ENCODE measurements at regions not wholly inside any gene's neighbourhood (a gene's known extent, or its start where the extent isn't known, plus 50 kb on each side); places are given as distances from the start of the nearest gene placed in this dataset.

DNA sequence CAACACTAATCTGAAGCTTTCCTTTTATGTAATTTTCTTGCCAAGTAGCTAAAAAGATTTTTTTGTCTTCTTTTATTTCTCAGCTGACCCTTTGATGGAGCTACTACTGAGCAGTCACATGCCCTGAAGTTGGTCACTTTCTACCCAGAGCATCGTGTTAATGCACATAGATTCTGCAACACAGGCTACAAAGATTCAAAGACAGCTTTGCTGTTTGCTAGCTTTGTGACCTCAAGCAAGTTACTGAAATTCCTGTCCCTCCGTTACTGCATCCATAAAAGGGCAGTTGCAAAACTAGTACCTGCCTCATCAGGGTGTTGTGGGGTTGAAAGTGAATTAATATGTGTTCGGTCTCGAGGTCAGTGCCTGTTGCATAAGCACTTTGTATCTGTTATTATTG lies 179.9 kb downstream of the GAS1 start:
- H3K36me3 Mint-ChIP-seq (ENCODE audit: low read depth), result no peaks in the 10 kb centered on the region
- no peaks in the 10 kb centered on the region for H3K27me3 Mint-ChIP-seq
- no peaks in the 10 kb centered on the region for H3K9me3 Mint-ChIP-seq
- H3K4me1 Mint-ChIP-seq (ENCODE audit: low read depth), result no peaks in the 10 kb centered on the region
- H3K4me3 Mint-ChIP-seq, result no peak overlapping the region
- H3K27ac Mint-ChIP-seq, result no peak overlapping the region

DNA sequence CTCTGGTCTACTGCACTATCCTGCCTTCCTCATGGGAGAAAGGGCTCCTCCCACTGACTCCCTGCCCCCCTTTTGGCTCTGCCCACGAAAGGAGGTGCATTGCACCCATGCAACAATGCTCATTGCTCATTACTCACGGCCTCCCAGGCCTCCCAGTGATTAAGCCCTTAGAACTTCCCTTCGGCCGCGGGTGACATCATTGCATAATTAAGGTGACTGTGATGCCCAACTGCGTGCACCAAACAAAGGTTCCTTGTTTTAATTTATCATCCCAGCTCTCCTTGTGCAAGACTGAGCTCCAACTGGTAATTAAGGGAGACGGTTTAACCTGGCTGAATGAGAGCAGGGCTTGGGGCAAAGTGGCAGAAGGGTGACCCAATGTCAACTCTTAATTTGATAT lies 180.4 kb downstream of the GAS1 start:
- Mint-ChIP-seq H3K27me3 (no peaks in the 10 kb centered on the region), H3K4me3 (no peak overlapping the region), H3K36me3 (ENCODE audit: low read depth) (no peaks in the 10 kb centered on the region), H3K27ac (no peak overlapping the region), H3K4me1 (ENCODE audit: low read depth) (no peaks in the 10 kb centered on the region), H3K9me3 (no peaks in the 10 kb centered on the region)

DNA sequence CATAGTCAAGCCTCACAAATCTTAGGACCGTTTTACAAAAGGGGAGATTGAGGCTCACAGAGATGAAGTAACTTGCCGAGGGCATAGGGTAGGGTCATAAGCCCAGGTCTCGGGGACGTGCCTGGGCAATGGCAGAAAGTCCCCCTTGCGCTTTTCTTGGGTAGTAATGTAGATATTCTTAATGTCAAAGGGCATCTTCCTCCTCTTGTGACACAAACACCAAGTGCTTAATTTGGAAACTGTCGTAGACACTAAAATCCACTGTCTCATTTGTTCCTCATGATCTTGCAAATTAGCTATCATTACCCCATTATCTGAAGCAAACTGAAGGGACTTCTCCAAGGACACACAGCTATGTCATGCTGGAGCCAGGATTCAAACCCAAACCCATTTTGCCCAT lies 180.8 kb downstream of the GAS1 start:
- no peak overlapping the region for H3K27ac Mint-ChIP-seq
- no peaks in the 10 kb centered on the region for H3K27me3 Mint-ChIP-seq
- H3K4me3 Mint-ChIP-seq, result no peak overlapping the region
- no peaks in the 10 kb centered on the region for H3K4me1 Mint-ChIP-seq (ENCODE audit: low read depth)
- H3K36me3 Mint-ChIP-seq (ENCODE audit: low read depth), result no peaks in the 10 kb centered on the region
- H3K9me3 Mint-ChIP-seq, result no peaks in the 10 kb centered on the region

DNA sequence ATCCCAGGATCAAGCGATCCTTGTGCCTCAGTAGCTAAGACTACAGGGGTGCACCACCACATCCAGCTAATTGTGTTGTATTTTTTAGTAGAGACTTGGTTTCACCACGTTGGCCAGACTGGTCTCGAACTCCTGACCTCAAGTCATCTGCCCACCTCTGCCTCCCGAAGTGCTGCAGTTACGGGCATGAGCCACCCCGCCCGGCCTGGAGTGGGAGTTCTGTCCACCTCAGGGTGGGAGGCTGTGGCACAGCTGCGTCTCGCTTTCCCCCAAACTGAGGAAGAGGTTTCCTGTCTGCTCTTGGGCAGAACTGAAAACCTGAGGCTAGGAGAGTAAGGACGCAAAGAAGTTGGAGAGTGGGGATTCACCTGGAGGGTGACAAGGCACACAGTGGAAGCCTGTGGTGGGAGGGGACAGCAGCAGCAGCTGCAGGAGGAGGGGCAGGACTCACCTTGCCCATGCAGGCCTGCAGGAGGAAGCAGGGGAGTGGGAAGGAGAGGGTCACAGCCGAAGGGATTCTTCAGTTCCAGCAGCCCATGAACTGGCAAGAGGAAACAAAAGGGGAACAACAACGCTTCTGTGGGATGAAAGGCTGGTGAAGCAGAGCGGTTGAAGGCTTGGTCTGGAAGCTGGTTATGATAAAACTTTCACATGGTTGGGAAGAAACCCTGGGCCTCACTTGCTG lies 181.4 kb downstream of the GAS1 start:
- H3K4me1 Mint-ChIP-seq (ENCODE audit: low read depth), result no peaks in the 10 kb centered on the region

DNA sequence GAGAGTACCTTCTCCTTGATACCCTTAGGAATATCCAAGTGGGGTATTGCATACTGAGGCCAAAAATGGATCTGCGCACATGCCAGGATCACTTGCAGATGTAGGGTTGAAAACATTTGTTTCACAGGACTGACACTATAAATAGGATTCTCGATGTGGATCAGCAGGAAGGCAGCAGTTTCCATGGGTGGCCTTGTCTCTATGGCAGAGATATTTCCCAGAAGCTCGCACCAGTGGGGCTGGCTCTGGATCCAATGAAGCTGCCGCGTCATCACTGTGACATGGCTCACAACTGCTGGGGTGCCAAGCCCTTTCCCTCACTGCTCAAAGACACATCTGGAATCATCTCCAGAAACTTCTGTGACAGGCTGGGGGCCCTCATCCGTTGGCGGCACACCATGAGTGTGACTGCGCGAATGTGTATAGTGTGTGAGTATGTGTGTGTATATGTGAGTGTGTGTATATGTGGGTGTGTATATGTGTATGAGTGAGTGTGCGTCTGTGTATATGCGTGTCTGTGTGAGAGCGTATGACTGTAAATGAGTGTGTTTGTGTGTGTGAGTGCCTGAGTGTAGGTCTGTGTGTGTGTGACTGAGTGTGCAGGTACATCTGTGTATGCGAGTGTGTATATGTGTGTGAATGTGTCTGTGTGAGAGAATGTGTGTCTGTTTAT lies 182.5 kb downstream of the GAS1 start:
- H3K27ac Mint-ChIP-seq, result no peak overlapping the region
- no peaks in the 10 kb centered on the region for H3K4me1 Mint-ChIP-seq (ENCODE audit: low read depth)
- H3K36me3 Mint-ChIP-seq (ENCODE audit: low read depth), result no peaks in the 10 kb centered on the region
- no peaks in the 10 kb centered on the region for H3K9me3 Mint-ChIP-seq
- H3K4me3 Mint-ChIP-seq, result no peak overlapping the region
- no peaks in the 10 kb centered on the region for H3K27me3 Mint-ChIP-seq

More for the DNA sequence above, 181.4 kb downstream of the GAS1 start:
- no peak overlapping the region for H3K4me3 Mint-ChIP-seq
- H3K27me3 Mint-ChIP-seq, result no peaks in the 10 kb centered on the region
- H3K36me3 Mint-ChIP-seq (ENCODE audit: low read depth), result no peaks in the 10 kb centered on the region
- no peak overlapping the region for H3K27ac Mint-ChIP-seq
- no peaks in the 10 kb centered on the region for H3K9me3 Mint-ChIP-seq

DNA sequence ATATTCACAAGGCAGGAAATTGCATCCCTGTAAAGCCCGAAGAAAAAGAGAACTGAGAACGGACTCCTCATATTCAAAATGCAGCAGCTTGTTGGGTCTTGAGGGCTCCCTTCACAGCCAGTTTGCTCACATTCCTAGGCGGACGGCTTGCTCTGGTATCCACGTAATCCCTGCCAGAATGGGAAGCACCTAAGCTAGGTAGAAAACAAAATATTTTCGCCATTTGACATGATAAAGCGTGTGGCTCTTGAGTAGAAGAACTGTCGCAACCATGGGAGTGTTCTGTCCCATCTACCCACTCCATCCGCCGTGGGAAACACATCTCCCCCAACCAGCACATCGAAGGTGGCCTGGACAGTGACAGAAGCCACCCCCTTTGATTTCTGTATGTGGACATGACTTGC lies 183.1 kb downstream of the GAS1 start:
- no peaks in the 10 kb centered on the region for H3K27me3 Mint-ChIP-seq
- no peaks in the 10 kb centered on the region for H3K36me3 Mint-ChIP-seq (ENCODE audit: low read depth)
- H3K4me3 Mint-ChIP-seq, result no peak overlapping the region
- no peaks in the 10 kb centered on the region for H3K9me3 Mint-ChIP-seq
- no peak overlapping the region for H3K27ac Mint-ChIP-seq
- H3K4me1 Mint-ChIP-seq (ENCODE audit: low read depth), result no peaks in the 10 kb centered on the region

DNA sequence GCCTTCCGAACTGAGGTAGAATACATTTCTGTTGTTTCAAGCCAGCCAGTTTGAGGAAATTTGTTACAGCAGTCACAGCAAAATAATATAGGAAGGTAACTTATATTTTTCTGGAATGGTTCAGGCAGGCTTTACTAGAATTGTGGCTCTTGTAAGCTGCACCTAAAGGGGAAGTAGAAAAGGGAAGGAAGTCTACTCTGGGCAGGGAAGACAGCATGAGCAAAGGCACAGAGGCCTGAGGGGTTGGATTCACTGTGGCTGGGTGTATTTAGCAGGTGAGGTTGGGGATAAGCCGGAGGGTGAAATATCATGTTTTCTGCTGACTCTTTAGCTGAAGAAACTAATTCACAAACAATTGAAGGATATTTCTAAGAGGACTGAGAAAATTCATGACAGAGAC lies 183.5 kb downstream of the GAS1 start:
- no peak overlapping the region for H3K27ac Mint-ChIP-seq
- H3K4me1 Mint-ChIP-seq (ENCODE audit: low read depth), result no peaks in the 10 kb centered on the region
- H3K9me3 Mint-ChIP-seq, result no peaks in the 10 kb centered on the region
- H3K36me3 Mint-ChIP-seq (ENCODE audit: low read depth), result no peaks in the 10 kb centered on the region
- H3K4me3 Mint-ChIP-seq, result no peak overlapping the region
- peaks cover 4% of the 10 kb centered on the region for H3K27me3 Mint-ChIP-seq

DNA sequence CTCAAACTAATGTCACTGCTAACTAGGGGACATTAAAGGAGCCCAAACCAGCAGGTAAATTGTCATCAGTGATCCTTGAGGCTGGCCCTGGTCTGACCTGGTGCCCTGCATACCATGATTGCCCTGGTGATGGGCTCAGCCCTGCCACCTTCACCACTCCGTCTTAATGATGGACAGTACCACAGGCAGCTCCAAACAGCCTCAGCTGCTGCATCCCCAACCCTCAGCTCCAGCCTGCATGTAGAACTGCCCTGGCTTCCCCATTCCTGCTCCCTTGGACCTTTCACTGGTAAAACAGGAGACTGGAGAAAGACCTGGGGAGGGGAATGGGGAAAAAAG lies 190.0 kb downstream of the GAS1 start:
- Mint-ChIP-seq H3K4me1 (ENCODE audit: low read depth) (no peaks in the 10 kb centered on the region), H3K36me3 (ENCODE audit: low read depth) (no peaks in the 10 kb centered on the region), H3K27me3 (peaks cover 5% of the 10 kb centered on the region), H3K4me3 (no peak overlapping the region), H3K27ac (no peak overlapping the region), H3K9me3 (no peaks in the 10 kb centered on the region)

DNA sequence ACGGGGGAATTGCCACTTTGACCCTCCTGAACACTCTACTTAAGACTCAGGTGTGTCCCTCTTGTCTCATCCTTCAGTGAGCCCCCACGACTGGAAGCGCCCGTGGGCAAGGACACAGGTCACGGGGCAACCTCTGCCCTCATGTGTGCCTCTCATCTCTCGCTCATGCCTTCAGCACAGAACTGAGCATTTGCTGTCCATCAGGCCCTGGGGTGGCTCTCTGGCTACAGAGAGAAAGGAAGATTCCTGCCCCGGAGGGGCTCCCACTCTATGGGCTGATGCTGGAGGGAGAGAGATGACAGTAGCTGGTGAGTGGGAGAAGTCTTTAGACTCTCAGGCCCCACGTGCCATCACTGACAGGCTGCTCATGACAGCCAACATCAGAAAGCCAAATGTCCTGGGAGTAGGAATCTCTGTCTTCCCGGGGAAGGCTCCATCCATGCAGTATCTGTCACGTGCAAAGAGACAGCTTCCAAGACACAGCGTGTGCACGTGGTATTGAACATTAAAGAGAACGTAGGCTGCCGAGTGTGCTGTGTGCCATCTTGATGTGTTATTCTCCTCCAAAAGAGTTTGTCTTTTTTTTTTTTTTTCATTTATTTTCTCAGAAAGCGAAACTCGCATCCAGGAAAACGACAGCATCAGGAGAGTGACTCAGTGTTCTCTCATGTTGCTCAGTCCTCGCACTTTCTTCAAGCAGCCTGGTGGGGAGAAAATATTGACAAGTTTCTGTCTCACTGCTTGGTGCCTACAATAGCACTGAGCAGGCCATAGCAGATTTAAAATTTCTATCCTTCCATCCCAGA lies 190.5 kb downstream of the GAS1 start:
- H3K27me3 Mint-ChIP-seq, result peaks cover 5% of the 10 kb centered on the region

DNA sequence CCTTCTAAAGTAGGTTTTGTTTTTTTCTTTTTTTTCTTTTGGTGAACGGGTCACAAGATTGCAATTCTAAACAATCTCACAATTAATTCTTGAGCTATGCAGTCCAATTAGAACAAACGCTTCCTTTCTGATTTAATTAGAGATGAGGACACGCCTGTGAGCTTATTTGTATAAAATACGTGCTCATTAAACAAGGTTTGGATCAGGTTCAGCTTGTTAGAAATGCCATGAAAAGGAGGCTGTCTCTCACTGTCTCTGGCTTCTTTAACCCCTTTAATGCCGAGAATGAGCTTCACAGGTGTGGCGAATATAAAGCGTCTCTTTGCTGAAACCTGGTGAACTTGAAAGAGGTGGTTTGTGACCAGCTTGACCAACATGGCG lies 191.8 kb downstream of the GAS1 start:
- Mint-ChIP-seq H3K4me3 (no peak overlapping the region), H3K36me3 (ENCODE audit: low read depth) (no peaks in the 10 kb centered on the region), H3K27me3 (peaks cover 5% of the 10 kb centered on the region), H3K4me1 (ENCODE audit: low read depth) (no peaks in the 10 kb centered on the region), H3K9me3 (no peaks in the 10 kb centered on the region), H3K27ac (no peak overlapping the region)

More for the DNA sequence above, 190.5 kb downstream of the GAS1 start:
- no peak overlapping the region for H3K4me3 Mint-ChIP-seq
- H3K9me3 Mint-ChIP-seq, result no peaks in the 10 kb centered on the region
- H3K4me1 Mint-ChIP-seq (ENCODE audit: low read depth), result no peaks in the 10 kb centered on the region
- no peaks in the 10 kb centered on the region for H3K36me3 Mint-ChIP-seq (ENCODE audit: low read depth)
- no peak overlapping the region for H3K27ac Mint-ChIP-seq

DNA sequence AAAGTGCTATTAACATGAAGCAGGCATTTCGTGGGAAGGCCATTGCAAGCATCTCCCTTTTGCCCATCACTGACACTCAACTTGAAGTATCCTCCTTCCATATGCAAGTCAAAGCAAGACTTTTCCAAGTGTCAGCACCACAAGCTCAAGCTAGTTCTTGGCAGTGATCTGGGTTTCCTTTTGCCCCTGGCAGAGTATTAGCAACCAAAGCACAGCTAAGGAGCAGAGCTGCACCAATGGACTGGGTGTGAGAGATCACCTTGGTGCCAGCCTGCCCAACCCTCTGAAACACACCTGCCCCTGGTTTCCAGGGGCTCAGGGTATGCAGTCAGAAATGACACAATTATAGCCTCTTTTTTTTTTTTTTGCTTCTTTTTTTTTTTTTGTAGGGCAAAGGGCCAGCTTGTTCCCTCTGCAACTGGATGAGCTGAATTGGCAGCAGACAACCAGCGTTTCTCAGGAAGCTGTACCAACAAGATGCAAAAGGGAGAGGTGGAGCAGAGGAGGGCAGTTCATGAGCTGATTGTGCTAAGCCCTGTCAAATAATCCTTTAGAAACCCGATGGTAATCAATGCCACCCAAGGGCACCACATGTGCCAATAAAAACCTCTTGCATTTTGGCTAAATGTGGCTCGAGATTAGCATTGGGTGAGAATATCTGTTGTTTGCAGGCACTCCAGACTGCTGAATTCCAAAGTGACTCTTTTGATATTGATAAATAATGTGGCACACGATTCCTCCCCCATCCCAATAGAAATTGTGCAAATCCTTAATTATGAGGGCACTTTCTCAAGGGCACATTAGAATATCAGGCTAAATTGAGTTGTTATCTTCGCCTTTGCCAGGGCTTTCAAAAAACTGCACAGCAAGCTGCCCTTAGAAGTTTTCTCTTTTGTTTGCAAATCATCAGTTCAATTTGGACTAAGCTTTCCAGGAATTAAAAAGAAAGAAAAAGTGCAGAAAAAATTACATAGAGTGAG lies 192.4 kb downstream of the GAS1 start:
- no peaks in the 10 kb centered on the region for H3K4me1 Mint-ChIP-seq (ENCODE audit: low read depth)
- peaks cover 5% of the 10 kb centered on the region for H3K27me3 Mint-ChIP-seq
- no peak overlapping the region for H3K4me3 Mint-ChIP-seq
- no peaks in the 10 kb centered on the region for H3K9me3 Mint-ChIP-seq
- no peaks in the 10 kb centered on the region for H3K36me3 Mint-ChIP-seq (ENCODE audit: low read depth)
- H3K27ac Mint-ChIP-seq, result no peak overlapping the region

DNA sequence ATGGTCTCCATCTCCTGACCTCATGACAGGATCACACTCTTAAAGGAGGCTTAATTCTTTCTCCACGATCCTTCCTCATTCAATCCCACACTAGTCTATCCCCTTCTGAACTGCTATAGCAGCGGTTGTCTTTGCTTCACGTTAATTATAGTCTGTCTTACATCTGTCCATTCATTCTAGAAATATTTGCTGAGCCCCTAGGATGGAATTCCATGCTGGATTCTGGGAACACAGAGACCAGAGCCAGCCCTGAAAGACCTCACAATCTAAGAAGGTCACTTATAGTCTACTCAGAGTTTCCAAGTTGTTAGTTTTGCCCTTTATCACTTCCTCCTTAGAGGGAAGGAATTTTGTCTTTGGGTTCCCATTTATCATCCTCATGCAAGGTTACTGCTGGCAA lies 193.5 kb downstream of the GAS1 start:
- no peaks in the 10 kb centered on the region for H3K9me3 Mint-ChIP-seq
- H3K27ac Mint-ChIP-seq, result no peak overlapping the region
- peaks cover 2% of the 10 kb centered on the region for H3K27me3 Mint-ChIP-seq
- H3K4me3 Mint-ChIP-seq, result no peak overlapping the region
- no peaks in the 10 kb centered on the region for H3K36me3 Mint-ChIP-seq (ENCODE audit: low read depth)
- H3K4me1 Mint-ChIP-seq (ENCODE audit: low read depth), result no peaks in the 10 kb centered on the region

DNA sequence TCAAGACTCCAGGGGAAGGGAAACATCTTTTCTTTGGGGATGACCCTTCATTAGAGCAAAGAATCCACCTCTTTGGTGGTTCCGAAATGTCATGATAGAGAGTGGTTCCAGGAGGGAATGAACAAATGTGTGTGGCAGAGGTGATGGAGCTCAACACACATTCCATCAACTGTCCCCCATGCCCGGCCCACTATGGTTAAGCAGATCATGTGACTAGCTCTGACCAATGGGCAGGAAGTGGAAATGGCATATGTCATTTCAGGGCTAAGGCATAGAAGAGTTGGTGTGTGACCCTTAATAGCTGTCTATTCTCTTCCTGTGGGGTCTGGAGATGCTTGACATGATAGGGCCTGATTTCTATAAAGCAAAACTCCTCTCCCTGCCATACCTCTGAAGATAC lies 194.6 kb downstream of the GAS1 start:
- Mint-ChIP-seq H3K36me3 (ENCODE audit: low read depth) (no peaks in the 10 kb centered on the region), H3K27ac (no peak overlapping the region), H3K4me3 (no peak overlapping the region), H3K27me3 (no peaks in the 10 kb centered on the region), H3K4me1 (ENCODE audit: low read depth) (no peaks in the 10 kb centered on the region), H3K9me3 (no peaks in the 10 kb centered on the region)

DNA sequence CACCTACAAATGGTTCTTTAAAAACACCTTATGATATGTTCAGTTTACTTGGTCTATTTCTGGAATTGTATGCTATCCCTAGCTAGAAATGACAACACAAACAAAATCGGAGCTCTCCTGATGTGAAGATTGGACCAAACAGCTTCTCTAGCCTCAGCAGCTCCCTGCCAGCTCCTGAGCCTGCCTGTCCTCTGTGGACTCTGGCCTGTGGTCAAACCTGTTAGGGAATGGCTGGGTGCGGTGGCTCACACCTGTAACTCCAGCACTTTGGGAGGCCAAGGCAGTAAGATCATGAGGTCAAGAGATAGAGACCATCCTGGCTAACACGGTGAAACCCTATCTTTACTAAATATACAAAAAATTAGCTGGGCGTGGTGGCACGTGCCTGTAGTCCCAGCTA lies 195.3 kb downstream of the GAS1 start:
- H3K27ac Mint-ChIP-seq, result no peak overlapping the region
- no peaks in the 10 kb centered on the region for H3K27me3 Mint-ChIP-seq
- no peaks in the 10 kb centered on the region for H3K4me1 Mint-ChIP-seq (ENCODE audit: low read depth)
- no peaks in the 10 kb centered on the region for H3K9me3 Mint-ChIP-seq
- no peak overlapping the region for H3K4me3 Mint-ChIP-seq
- H3K36me3 Mint-ChIP-seq (ENCODE audit: low read depth), result no peaks in the 10 kb centered on the region

DNA sequence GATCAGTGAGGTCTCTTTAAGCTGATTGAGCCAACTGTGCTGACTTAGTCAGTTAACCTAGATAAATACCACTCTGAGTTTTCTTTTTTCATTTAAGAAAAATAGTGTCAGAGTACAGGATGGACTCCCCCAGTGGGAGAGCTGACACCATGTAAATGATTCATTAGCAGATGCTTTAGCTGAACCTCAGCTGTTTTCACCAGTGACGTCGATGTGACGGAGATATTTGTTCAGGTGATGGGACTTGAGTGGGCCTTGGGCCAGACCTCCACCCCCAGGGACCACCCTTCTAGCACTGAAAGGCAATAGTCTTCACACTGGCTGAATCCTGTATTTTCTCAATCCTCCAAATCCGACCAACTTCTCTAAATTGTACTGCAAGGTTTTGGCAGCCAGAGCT lies 196.1 kb downstream of the GAS1 start:
- Mint-ChIP-seq H3K9me3 (no peaks in the 10 kb centered on the region), H3K27me3 (no peaks in the 10 kb centered on the region), H3K4me1 (ENCODE audit: low read depth) (no peaks in the 10 kb centered on the region), H3K27ac (no peak overlapping the region), H3K36me3 (ENCODE audit: low read depth) (no peaks in the 10 kb centered on the region), H3K4me3 (no peak overlapping the region)
